Activated naive CD4-positive, alpha-beta T cell treated with anti-CD3 and anti-CD28 coated beads, Interleukin-2, amount 50 U/mL, for 24 hours (primary cell): ENCODE measurements at regions not wholly inside any gene's neighbourhood (a gene's known extent, or its start where the extent isn't known, plus 50 kb on each side); places are given as distances from the start of the nearest gene placed in this dataset.
"Not testable (repeated sequence)": the region's sequence is repeated elsewhere in the genome, so short reads cannot be mapped to it uniquely, and the experiment has no call there.

Experiments used
- H3K27ac Mint-ChIP-seq: one replicate; pipeline ENCODE4 v1.8.0; 2021; ENCODE audit warnings: mild to moderate bottlenecking, mixed read lengths
- H3K27me3 Mint-ChIP-seq: one replicate; pipeline ENCODE4 v1.8.0; 2021; ENCODE audit warnings: mixed read lengths
- H3K36me3 Mint-ChIP-seq: one replicate; pipeline ENCODE4 v1.8.0; 2021; ENCODE audit warnings: mixed read lengths
- H3K4me1 Mint-ChIP-seq: one replicate; pipeline ENCODE4 v1.8.0; 2021; ENCODE audit warnings: mixed read lengths
- H3K4me3 Mint-ChIP-seq: one replicate; pipeline ENCODE4 v1.8.0; 2021; ENCODE audit warnings: mild to moderate bottlenecking, mixed read lengths
- H3K9me3 Mint-ChIP-seq: one replicate; pipeline ENCODE4 v1.8.0; 2021; ENCODE audit warnings: mixed read lengths

DNA sequence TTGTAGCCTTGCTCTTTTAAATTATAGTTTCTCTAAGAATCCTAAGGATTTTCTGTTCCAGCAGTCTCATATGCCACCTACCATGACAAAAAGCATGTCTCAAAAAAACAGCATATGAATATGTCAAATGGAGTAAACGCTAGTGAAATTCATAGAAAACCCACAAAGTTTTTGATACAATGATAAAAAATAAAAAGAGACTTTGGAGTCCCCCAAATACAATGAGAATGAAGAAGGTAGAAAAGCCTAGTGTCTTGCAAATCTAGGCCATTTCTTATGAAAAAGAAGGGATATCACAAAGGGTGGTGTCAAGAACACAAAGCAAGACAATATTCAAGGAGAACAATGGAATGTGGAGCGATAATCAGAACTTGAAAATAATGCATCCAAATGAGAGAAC lies 668.5 kb downstream of the PLOD2 start:
- Mint-ChIP-seq H3K36me3 (no peaks in the 10 kb centered on the region), H3K27me3 (no peaks in the 10 kb centered on the region), H3K9me3 (no peaks in the 10 kb centered on the region), H3K4me3 (no peak overlapping the region), H3K4me1 (no peaks in the 10 kb centered on the region), H3K27ac (no peak overlapping the region)

DNA sequence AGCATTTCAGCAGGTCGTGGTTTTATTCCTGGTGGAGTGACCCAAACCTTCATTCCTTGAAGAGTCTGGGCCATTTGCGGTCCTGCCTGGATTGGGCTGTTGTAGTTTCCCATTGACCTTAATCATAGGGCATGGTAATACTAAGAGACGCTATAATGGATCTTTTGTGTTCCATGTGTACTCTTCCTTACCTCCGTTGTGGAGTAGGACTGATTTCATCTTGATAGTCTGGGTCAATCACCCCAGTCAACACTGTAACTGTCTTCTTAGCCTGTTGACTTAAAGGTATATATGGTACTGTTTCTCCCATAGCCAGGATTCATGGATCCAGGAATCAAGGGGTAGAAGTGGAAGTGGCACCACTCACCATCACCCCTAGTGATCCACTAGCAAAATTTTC lies 643.6 kb downstream of the PLOD2 start:
- H3K27me3 Mint-ChIP-seq, H3K36me3 Mint-ChIP-seq, H3K4me3 Mint-ChIP-seq, H3K27ac Mint-ChIP-seq, H3K9me3 Mint-ChIP-seq, H3K4me1 Mint-ChIP-seq: not testable (repeated sequence)

DNA sequence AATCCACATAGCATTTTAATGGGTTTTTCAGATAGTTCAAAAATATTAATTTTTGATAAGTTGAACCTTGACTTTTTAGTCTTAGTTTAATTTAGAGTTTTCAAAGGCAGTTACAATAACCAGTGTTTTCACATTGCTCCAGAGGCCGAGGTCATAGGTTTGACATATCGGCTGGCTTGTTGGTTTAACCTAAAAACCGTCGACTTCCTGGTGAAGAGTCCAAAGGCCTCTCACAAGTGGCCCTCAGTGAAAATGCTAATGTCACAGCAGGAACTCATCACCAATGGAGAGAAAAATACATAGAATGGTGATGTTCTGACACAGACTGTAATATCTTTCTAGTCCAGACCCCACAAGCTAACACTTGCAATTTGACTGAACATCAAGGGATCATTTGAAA lies 642.3 kb downstream of the PLOD2 start:
- Mint-ChIP-seq H3K4me1 (no peaks in the 10 kb centered on the region), H3K27ac (no peak overlapping the region), H3K27me3 (no peaks in the 10 kb centered on the region), H3K36me3 (no peaks in the 10 kb centered on the region), H3K9me3 (no peaks in the 10 kb centered on the region), H3K4me3 (no peak overlapping the region)

GRCh38 chr3:145519398-145520047 lies 641.5 kb downstream of the PLOD2 start:
- no peak overlapping the region for H3K4me3 Mint-ChIP-seq
- no peaks in the 10 kb centered on the region for H3K27me3 Mint-ChIP-seq
- H3K9me3 Mint-ChIP-seq, result no peaks in the 10 kb centered on the region
- H3K36me3 Mint-ChIP-seq, result no peaks in the 10 kb centered on the region
- H3K4me1 Mint-ChIP-seq, result no peaks in the 10 kb centered on the region
- no peak overlapping the region for H3K27ac Mint-ChIP-seq

- Mint-ChIP-seq H3K36me3 (no peaks in the 10 kb centered on the region), H3K4me1 (no peaks in the 10 kb centered on the region), H3K27me3 (no peaks in the 10 kb centered on the region), H3K9me3 (peaks cover 1% of the 10 kb centered on the region), H3K27ac (no peak overlapping the region), H3K4me3 (no peak overlapping the region)
Observed at GRCh38 chr3:145522179-145522578, 638.8 kb downstream of the PLOD2 start.

GRCh38 chr3:145522893-145523651 lies 637.9 kb downstream of the PLOD2 start:
- H3K4me3 Mint-ChIP-seq, result no peak overlapping the region
- H3K27me3 Mint-ChIP-seq, result no peaks in the 10 kb centered on the region
- H3K27ac Mint-ChIP-seq, result no peak overlapping the region
- no peaks in the 10 kb centered on the region for H3K4me1 Mint-ChIP-seq
- H3K36me3 Mint-ChIP-seq, result no peaks in the 10 kb centered on the region
- H3K9me3 Mint-ChIP-seq, result peaks cover 5% of the 10 kb centered on the region

- Mint-ChIP-seq H3K4me1 (no peaks in the 10 kb centered on the region), H3K4me3 (no peak overlapping the region), H3K27me3 (no peaks in the 10 kb centered on the region), H3K9me3 (peaks cover 15% of the 10 kb centered on the region), H3K27ac (no peak overlapping the region), H3K36me3 (no peaks in the 10 kb centered on the region)
Observed at GRCh38 chr3:145531548-145531947, 629.4 kb downstream of the PLOD2 start.

DNA sequence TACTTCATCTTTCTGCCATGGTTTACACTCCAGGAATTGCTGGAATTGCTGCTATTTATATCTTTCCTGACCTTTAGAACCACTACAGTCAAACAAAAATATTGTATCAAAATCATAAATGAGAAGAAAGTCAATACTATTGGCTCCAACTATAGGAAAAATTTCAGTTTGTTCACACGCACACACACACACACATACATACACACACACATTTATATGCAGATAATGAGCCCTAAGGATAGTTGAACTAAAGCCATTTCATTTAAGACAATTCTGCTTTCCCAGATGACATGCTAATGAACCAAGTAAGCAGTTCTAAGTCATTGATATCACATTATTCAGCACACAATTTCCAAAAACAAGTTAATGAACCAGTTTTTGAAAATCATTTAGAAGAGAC lies 627.3 kb downstream of the PLOD2 start:
- H3K4me3 Mint-ChIP-seq, result no peak overlapping the region
- no peaks in the 10 kb centered on the region for H3K36me3 Mint-ChIP-seq
- no peak overlapping the region for H3K27ac Mint-ChIP-seq
- no peaks in the 10 kb centered on the region for H3K4me1 Mint-ChIP-seq
- peaks cover 10% of the 10 kb centered on the region for H3K9me3 Mint-ChIP-seq
- H3K27me3 Mint-ChIP-seq, result no peaks in the 10 kb centered on the region

DNA sequence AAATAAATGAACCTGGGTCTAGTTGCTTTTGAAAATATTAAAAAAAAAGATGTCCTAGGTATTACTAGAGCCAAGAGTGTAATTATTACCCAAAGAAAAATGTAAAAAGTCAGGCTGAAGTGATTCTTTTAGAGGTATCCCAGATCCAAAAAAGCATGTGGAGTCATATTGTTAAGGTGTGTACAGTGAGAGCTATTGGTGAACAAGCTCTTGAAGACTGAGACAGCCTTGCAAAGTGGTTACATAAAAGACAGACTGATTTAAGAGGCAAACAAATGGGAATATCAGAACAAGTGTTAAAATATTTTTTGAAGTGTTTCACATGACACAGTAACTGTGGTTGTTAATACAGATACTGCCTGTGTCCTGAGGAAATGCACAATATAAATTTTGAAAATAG lies 624.5 kb downstream of the PLOD2 start:
- Mint-ChIP-seq H3K4me1 (no peaks in the 10 kb centered on the region), H3K4me3 (no peak overlapping the region), H3K27me3 (no peaks in the 10 kb centered on the region), H3K9me3 (peaks cover 10% of the 10 kb centered on the region), H3K27ac (no peak overlapping the region), H3K36me3 (no peaks in the 10 kb centered on the region)

GRCh38 chr3:145550522-145550921 lies 610.5 kb downstream of the PLOD2 start:
- no peaks in the 10 kb centered on the region for H3K36me3 Mint-ChIP-seq
- peaks cover 5% of the 10 kb centered on the region for H3K9me3 Mint-ChIP-seq
- H3K4me1 Mint-ChIP-seq, result no peaks in the 10 kb centered on the region
- no peaks in the 10 kb centered on the region for H3K27me3 Mint-ChIP-seq
- H3K27ac Mint-ChIP-seq, result no peak overlapping the region
- H3K4me3 Mint-ChIP-seq, result no peak overlapping the region

- Mint-ChIP-seq H3K4me3 (no peak overlapping the region), H3K9me3 (no peaks in the 10 kb centered on the region), H3K27me3 (no peaks in the 10 kb centered on the region), H3K27ac (no peak overlapping the region), H3K36me3 (no peaks in the 10 kb centered on the region), H3K4me1 (no peaks in the 10 kb centered on the region)
Observed at GRCh38 chr3:145557405-145557804, 603.6 kb downstream of the PLOD2 start.

DNA sequence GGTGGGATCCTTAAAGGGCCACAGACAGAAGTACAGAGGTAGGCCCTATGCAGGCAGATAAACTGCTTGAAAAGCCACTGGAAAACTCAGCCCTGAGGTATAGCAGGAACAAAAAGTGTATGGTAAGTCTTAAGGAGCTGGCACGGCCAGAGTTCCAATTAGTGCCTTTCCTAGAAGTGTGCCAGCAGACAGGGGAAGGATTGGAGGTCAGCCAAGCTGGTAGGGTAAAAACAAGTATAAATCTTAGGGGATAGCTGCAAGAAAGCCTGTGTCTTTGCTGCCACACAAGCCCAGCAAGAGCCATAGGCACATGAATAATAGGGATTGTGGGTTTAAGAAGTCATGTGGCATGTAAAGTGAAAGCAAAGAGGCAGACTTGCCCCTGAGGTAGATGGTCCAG lies 582.5 kb downstream of the PLOD2 start:
- H3K4me1 Mint-ChIP-seq, result no peaks in the 10 kb centered on the region
- H3K36me3 Mint-ChIP-seq, result no peaks in the 10 kb centered on the region
- H3K9me3 Mint-ChIP-seq, result peaks cover 5% of the 10 kb centered on the region
- H3K4me3 Mint-ChIP-seq, result no peak overlapping the region
- no peak overlapping the region for H3K27ac Mint-ChIP-seq
- H3K27me3 Mint-ChIP-seq, result no peaks in the 10 kb centered on the region

- Mint-ChIP-seq H3K4me1 (no peaks in the 10 kb centered on the region), H3K27ac (no peak overlapping the region), H3K27me3 (no peaks in the 10 kb centered on the region), H3K36me3 (no peaks in the 10 kb centered on the region), H3K9me3 (no peaks in the 10 kb centered on the region), H3K4me3 (no peak overlapping the region)
Observed at GRCh38 chr3:145581694-145582093, 579.3 kb downstream of the PLOD2 start.

DNA sequence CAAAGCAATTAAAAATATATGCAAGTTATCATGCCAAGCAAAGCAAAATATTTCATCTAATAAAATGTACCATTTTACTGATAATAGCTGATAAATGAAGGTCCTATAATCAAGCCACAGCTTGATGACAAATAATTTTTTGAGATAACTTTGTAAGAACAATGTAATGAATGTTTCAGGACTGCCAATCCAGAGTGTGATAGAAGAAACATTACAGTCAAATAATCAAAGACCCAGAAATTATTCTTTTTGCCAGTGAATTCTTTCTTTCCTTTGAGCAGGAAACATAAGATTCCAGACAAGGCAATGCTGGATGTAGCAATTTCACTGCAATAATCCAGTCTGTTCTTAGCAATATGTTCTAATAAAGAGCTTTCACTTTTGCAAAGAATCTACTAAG lies 556.1 kb downstream of the PLOD2 start:
- Mint-ChIP-seq H3K27ac (no peak overlapping the region), H3K27me3 (no peaks in the 10 kb centered on the region), H3K36me3 (no peaks in the 10 kb centered on the region), H3K4me3 (no peak overlapping the region), H3K4me1 (no peaks in the 10 kb centered on the region), H3K9me3 (peaks cover 5% of the 10 kb centered on the region)

DNA sequence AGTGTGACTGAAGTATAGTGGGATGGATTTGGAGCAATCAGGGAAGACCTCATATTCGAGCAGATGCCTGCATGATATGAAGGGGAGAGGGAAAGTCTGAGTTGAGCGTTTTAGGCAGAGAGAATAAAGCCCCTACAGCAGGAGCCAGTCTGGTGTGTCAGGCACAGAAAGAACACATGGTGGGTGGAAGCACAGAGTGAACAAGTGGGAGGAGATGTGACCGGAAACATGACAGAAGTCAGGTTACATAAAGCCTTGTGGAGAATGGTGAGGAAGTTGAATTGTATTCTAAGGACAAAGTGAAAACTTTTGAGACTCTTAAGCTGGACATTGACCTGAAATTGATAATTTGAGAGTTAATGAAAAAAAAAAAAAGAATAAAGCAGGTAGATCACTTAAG lies 541.0 kb downstream of the PLOD2 start:
- Mint-ChIP-seq H3K27me3 (no peaks in the 10 kb centered on the region), H3K9me3 (peaks cover 4% of the 10 kb centered on the region), H3K27ac (no peak overlapping the region), H3K4me1 (no peaks in the 10 kb centered on the region), H3K4me3 (no peak overlapping the region), H3K36me3 (no peaks in the 10 kb centered on the region)

DNA sequence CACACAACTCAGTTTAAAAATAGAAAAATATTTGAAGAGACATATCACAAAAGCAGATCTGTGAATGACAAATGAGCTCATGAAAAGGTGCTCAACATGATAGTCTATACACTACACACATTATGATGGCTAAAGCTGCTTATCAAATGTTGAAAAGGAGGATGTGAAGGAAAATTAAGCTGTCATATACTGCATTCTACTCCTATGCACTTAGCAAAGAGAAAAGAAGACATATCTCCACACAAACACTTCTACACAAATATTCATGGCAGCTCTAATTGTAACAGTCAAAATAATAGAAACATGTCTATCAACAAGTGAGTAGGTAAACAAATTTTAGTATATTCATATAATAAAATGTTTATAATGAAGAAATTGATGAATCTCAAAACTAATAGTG lies 540.5 kb downstream of the PLOD2 start:
- Mint-ChIP-seq H3K27ac (no peak overlapping the region), H3K9me3 (peaks cover 4% of the 10 kb centered on the region), H3K4me1 (no peaks in the 10 kb centered on the region), H3K4me3 (no peak overlapping the region), H3K27me3 (no peaks in the 10 kb centered on the region), H3K36me3 (no peaks in the 10 kb centered on the region)

DNA sequence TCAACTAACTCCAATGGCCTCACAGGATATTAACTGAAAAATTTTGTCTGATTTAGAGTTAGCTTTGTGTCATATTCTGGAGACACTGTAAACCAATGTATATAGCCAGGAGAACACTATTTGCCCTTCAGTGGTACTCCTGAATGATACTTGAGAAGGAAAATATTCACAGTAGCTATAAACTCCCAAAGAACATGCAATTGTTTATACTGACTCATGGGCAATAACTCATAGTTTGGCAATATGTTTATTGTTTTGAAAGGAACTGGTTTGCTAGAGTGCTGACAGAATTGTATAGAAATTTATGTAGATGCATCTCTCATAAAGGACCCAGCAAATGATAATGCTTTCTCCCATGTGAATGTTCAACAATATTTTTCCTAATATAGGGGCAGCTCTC lies 537.6 kb downstream of the PLOD2 start:
- no peaks in the 10 kb centered on the region for H3K4me1 Mint-ChIP-seq
- H3K9me3 Mint-ChIP-seq, result no peaks in the 10 kb centered on the region
- no peaks in the 10 kb centered on the region for H3K36me3 Mint-ChIP-seq
- H3K27me3 Mint-ChIP-seq, result no peaks in the 10 kb centered on the region
- H3K27ac Mint-ChIP-seq, result no peak overlapping the region
- H3K4me3 Mint-ChIP-seq, result no peak overlapping the region
